IPS-NIHi7 (cell line): ENCODE measurements at regions not wholly inside any gene's neighbourhood (a gene's known extent, or its start where the extent isn't known, plus 50 kb on each side); places are given as distances from the start of the nearest gene placed in this dataset.

Experiments
- DNase-seq: peaks from one replicate; pipeline ENCODE4 v3.0.0; 2012; ENCODE audit warnings: mixed read lengths; ENCODE audit errors: extremely low spot score

DNA sequence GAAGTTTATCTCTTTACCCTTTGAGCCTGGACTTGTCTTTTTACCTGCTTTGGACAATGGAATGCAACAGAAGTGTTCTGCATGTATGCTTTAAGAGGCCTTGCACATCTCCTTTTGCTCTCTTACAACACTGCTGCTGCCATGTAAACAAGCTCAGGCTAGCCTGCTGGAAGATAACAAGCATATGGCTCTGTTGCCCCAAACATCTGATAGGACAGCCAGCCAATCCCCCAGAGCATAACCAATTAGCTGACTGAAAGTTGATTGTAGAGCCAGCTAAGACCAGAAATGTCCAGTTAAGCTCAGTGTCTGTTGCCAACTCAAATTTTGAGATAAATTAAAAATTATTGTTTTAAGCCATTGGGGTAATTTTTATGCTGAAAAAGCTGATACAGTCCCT lies 510.6 kb upstream of the CNKSR2 start:
- DNase-seq: no peak

DNA sequence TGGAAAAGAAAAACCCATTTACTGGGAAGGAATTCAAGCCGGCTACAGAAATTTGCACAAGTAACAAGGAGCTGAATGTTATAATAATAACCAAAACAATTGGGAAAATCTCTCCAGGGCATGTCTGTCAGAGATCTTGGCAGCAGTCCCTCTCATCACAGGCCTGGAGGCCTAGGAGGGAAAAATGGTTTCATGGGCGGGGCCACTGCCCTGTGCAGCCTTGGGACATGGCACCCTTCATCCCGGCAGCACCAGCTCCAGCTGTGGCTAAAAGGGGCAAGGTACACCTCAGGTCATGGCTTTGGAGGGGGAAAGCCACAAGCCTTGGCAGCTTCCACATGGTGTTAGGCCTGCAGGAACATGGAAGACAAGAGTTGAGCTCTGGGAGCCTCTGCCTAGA lies 513.1 kb upstream of the CNKSR2 start:
- DNase-seq: no peak

DNA sequence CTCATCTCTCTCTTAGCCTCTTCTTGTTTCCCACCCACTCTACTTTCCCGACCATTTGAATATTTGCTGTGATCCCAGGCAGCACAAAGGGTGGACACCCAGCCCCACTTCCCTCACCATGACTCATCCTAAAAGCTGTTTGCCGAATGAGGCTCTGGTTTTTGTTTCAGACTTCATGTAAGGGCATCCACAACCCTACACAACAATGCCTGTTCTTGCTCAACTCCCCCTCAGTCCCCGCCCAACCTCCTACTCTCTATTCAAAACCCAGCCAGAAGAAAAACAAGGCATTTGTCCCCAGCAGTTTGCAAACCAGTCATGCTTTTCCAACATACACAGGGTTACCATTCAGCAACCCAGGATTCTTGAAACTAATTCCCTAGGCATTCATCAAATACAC lies 516.5 kb upstream of the CNKSR2 start:
- peak; percentile 73 for DNase-seq

DNA sequence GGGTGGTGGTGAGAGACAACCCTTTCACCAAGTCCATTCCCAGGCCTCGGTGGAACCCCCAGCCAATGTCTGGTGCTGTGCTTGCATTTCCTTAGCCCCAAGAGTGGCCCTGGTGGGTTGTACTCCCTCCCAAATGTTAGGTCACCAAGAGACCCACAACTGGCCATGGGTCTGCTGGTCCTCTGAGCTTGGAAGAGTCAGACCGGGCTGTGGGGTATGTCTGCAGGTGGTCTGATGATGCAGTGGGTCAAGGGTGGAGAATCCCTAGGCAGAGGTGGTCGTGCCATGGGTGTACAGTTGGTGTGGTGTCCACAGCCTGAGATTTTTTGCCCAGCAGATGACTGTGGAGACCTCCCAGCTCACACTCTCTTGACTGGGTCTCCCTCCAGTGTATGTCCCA lies 535.7 kb upstream of the CNKSR2 start:
- no peak for DNase-seq

GRCh38 chrX:20829665-20830491 lies 544.3 kb upstream of the CNKSR2 start:
- DNase-seq: no peak

GRCh38 chrX:20825984-20826383 lies 548.2 kb upstream of the CNKSR2 start:
- DNase-seq: no peak

- DNase-seq: no peak
Measured at GRCh38 chrX:20803971-20804370, 537.3 kb upstream of the RPS6KA3 start.

GRCh38 chrX:20802036-20802435 lies 535.3 kb upstream of the RPS6KA3 start:
- DNase-seq: no peak

GRCh38 chrX:20796450-20796849 lies 529.7 kb upstream of the RPS6KA3 start:
- DNase-seq: no peak

DNA sequence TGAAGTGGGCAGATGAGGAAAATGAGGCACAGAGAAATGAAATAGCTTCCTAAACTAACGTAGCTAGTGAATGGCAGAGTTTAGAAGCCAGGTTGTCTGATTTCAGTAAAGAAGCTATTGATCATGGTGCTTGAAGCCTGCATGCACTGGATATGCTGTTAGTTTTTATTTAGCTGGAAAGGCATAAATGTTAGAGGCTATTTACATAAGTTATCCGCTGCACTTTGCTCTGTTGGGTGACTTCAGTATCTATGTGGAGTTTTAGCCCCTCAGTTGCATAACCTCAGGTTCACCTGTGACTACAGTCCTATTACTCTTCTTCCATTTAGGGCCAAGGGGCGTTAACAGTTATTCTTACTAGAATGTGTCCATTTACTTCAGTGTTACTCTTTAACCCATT lies 522.4 kb upstream of the RPS6KA3 start:
- DNase-seq: no peak

DNA sequence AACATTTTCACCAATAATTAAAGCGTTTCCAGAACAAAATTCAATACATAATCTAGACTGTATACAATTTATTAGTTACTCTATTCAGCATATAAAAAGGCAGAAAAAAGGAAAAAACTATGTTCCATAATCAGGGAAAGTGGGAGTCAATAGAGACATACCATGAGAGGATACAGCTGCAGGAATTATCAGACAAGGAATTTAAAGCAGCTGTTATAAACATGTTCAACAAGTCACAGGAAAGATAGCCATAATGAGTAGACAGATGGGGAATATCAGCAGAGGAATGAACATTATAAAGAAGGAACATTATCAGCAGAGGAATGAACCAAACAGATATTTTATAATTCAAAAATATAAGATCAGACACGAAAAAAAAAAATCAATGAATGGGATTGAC lies 500.6 kb upstream of the RPS6KA3 start:
- no peak for DNase-seq

GRCh38 chrX:20756585-20756984 lies 489.9 kb upstream of the RPS6KA3 start:
- DNase-seq: no peak

GRCh38 chrX:20753076-20753475 lies 486.4 kb upstream of the RPS6KA3 start:
- no peak for DNase-seq

- DNase-seq: no peak
Measured at GRCh38 chrX:20746690-20747089, 480.0 kb upstream of the RPS6KA3 start.

DNA sequence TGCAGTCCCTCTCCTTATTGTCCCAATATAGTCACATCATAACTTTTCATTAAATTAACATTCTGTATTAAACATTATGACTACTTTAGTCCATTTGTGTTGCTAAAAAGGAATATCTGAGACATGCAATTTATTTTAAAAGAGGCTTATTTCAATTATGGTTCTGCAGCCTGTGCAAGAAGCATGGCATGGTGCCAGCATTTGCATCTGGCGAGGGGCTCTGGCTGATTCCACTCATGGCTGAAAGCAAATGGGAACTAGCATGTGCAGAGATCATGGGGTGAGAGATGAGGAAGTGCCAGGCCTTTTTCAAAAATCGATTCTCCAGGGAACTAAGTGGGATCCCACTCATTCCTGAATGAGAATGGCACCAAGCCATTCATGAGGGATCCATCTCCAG lies 476.3 kb upstream of the RPS6KA3 start:
- no peak for DNase-seq

GRCh38 chrX:20742106-20742505 lies 475.4 kb upstream of the RPS6KA3 start:
- no peak for DNase-seq

GRCh38 chrX:20740443-20740842 lies 473.7 kb upstream of the RPS6KA3 start:
- peak; percentile 33 for DNase-seq

GRCh38 chrX:20739038-20739745 lies 472.5 kb upstream of the RPS6KA3 start:
- no peak for DNase-seq

DNA sequence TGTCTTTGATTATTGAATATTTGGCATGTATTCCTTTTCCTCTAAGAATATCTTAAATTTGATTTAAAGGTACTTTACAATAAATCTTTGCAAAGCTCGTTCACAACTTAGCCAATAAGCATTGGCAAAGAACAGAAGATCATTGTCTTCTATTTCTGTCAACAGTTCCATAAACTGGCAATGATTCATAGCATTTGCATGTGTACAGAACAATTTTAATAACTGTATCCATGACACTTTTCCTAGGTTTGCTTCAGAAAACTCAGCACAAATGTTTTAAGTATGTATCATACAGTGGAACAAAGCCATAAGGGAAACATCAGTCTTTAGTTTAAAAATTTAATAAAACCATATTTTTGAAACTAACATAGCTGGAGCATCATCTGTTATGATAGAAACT lies 462.7 kb upstream of the RPS6KA3 start:
- DNase-seq: no peak

DNA sequence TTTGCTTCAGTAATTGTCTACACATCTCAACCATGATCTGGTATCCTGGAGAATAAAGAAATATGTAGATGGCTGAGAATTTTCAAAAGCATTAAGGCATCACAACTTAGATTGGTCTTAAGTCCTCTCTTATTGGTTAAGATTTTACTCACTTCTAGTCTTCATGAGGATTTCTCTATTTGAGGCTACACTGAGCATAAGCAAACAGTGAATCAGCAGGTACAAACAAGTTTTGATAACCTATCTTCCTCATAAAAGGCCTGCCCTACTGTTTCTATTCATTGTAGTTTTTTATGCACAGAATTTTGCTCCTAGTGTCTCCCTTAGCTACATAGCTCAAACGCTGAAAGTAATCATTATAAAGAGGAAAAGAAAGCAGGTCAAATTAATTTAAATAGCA lies 460.7 kb upstream of the RPS6KA3 start:
- no peak for DNase-seq

DNA sequence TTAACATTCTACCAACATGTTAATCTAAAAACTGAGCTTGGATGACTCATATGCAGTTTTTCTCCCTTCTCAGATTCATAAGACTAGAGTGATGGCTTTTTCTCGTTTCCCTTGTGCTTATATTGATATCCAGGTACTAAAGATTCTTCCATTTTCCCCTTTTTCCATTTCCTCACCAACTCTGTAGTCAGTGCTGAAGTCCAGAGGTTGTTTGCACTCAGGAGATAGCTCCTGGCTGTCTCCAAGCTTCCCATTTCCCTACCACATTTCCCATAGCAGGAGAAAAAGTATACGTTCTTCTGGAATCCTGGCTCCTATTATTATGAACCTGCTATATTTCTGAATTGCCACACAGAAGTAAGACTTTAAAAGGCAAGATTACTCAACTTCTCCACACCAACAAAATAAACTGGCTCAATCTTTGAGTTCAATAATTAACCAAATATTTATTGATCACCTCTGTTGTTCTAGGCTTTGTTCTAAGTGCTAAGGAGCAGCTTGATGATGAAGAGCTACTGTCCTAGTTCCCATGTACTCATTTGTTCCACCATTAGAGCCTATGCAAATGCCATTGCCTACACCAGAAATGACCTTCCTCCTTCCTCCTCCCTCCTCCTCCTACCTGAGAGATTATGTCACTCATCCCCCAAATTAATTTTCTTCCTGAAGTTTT lies 454.4 kb upstream of the RPS6KA3 start:
- no peak for DNase-seq

DNA sequence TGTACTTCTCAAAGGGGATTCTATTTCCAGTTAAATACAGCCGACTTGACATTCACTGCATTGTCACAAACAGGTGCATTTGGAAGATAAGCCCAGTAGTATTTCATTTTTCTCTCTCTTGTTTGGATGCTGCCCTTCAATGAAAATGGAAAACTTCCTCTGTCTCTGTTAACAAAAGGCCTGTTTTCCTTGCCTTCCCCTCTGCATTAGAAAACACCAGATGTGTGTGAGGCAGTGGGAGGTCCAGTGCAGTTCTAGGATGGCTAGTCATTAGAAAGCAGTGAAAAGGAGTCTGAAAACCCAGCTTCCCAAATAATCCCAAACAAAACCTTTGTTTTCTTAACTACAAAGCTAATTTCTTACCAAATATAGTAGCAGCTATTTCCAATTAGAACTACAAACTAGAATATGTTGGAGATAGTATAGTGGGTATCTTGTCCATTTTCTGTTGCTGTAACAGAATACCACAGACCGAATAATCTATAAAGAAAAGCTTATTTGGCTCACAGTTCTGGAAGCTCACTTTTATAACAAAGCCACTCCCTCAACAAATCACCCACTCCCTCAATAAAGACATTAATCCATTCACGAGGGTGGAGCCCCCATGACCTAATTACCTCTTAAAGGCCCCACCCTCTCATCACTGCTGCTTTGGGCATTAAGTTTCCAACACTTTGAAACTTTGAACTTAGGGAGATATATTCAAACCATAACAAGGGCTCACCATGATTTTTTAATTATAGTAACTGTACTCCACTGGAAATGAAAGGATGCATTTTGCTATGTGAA lies 452.1 kb upstream of the RPS6KA3 start:
- DNase-seq: peak; percentile 18
